ENCODE measurements at regions not wholly inside any gene's neighbourhood (a gene's known extent, or its start where the extent isn't known, plus 50 kb on each side); places are given as distances from the start of the nearest gene placed in this dataset.
"Not testable (repeated sequence)": the region's sequence is repeated elsewhere in the genome, so short reads cannot be mapped to it uniquely, and the experiment has no call there.

- DNase-seq = no peak
Measured at GRCh38 chr13:79647533-79647932, 166.6 kb downstream of the NDFIP2 start.

GRCh38 chr13:79646880-79647279 lies 165.9 kb downstream of the NDFIP2 start:
- DNase-seq = no peak

GRCh38 chr13:79645569-79645968 lies 164.6 kb downstream of the NDFIP2 start:
- no peak for DNase-seq

DNA sequence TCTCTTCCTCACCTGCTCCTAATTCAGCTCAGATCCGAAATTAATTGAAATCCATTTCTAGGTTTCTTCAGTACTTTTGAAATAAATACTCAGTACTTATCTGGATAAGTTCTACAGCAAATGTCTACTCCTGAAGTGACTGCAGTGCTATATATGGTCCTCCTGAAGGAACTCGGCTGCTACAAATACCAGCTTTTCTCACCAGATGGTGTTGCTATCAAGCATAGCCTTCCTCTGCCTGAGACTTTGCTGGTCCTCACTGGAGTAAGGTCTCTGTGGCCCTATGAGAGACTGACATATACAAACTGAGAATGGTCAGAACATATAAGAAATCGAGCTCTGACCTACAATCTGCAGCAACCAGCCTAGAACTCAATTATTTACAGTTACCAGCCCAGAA lies 161.6 kb downstream of the NDFIP2 start:
- DNase-seq = no peak

DNA sequence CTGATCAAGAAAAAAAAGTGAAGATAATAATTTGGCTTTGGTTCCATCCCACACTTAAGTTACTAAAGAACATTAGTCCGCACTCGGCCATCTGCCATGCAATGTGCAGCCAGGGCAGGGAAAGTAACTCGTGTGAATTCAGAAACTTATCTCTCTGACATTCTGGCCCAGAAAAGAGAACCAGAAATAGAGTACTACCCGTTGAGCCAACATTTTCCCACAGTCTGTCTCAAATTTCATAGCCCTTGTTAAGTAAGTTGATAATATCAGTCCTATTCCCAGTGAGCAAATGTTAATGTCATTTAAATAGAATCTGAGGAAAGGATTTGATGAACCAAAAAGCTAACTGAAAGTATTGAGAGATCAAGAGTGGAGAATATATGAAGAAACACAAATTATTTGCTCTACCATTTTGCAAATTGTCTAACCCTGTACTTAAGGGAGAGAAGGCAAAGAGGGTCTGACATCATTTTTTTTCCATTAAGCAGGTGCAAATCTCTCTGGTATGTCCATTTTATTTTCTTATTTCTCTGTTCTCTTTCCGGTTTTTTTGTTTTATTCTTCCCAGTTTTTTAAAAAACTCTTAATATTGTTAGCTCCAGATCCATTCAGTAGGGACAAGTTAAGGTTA lies 156.3 kb downstream of the NDFIP2 start:
- DNase-seq = no peak

GRCh38 chr13:79631051-79631659 lies 150.2 kb downstream of the NDFIP2 start:
- DNase-seq = no peak

DNA sequence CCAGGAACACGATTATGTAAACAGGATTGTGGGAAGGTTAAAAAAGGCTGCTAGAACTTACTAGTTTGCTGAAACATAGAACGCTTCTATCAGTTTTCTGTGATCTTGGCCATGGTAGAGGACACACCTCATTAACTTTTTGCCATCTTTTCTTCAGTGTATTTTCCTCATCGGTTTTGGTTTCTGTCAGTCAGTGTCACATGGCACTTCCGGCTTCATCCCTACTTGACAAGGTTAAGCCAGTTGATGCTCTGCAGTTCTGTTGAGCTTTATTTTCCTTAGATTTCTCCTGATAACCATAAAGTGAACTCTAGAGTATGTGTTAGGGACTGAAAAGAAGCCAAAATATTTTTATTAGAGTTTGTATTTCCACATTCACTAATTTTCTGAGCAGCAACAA lies 147.5 kb downstream of the NDFIP2 start:
- DNase-seq = no peak

GRCh38 chr13:79626924-79627323 lies 146.0 kb downstream of the NDFIP2 start:
- no peak for DNase-seq

- no peak for DNase-seq
Measured at GRCh38 chr13:79625517-79625916, 144.6 kb downstream of the NDFIP2 start.

- no peak for DNase-seq
Measured at GRCh38 chr13:79621902-79622301, 140.9 kb downstream of the NDFIP2 start.

GRCh38 chr13:79621449-79621848 lies 140.5 kb downstream of the NDFIP2 start:
- DNase-seq = no peak

GRCh38 chr13:79614250-79614918 lies 133.4 kb downstream of the NDFIP2 start:
- DNase-seq = no peak

GRCh38 chr13:79612604-79613003 lies 131.6 kb downstream of the NDFIP2 start:
- no peak for DNase-seq

- not testable (repeated sequence) for DNase-seq
Measured at GRCh38 chr13:79607895-79608294, 126.9 kb downstream of the NDFIP2 start.
